ENCODE measurements at regions not wholly inside any gene's neighbourhood (a gene's known extent, or its start where the extent isn't known, plus 50 kb on each side); places are given as distances from the start of the nearest gene placed in this dataset.

DNA sequence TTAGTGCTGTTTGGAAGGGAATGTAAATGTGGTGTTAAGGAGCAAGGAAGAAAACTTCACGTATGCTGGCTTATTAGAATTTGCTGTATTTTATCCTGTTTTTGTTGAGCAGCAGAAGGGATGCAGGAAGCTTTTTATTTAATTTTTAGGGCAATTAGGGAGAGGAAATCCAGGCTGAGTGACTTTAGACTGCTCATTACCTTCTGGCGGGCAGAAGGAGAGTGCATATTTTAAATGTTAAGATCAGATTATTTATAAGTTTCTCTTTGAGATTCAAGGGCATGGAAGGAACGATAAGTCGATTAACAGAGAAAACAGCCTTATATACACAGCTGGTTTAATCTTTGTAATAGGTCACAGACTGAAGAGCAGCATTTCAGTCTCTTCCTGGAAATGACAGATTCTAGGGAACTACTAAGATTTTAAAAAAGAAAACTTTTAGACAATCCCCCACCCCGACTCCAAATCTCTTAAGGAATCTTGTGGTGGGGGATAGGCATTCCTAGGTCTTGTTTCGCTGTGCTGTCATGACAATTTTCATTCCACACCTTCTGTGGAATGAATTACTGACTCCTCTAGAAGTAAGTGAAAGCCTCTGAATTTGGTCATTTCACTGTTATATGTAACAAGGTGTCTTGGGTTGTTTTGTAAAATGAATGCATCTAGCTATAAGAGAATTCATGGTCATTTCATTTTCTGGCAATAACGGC lies 402.5 kb downstream of the RAPGEF2 start:
- H3K36me3 Mint-ChIP-seq (ENCODE audit: low read depth, unreplicated experiment) = no peaks in the 10 kb centered on the region
- Histone ChIP-seq H4K20me1 (ENCODE audit: insufficient read depth, low read length) (no peaks in the 10 kb centered on the region), H3K9me3 (ENCODE audit: insufficient read depth, low read depth, low read length) (no peaks in the 10 kb centered on the region), H3K4me3 (ENCODE audit: insufficient read depth, low read depth, low read length) (peak overlapping the region; percentile 24), H3K79me2 (ENCODE audit: insufficient read depth, low read length) (no peaks in the 10 kb centered on the region), H3K27me3 (ENCODE audit: insufficient read depth, low read length) (no peaks in the 10 kb centered on the region), H3K4me1 (ENCODE audit: insufficient read depth, low read length) (peaks cover 27% of the 10 kb centered on the region), H3K36me3 (ENCODE audit: insufficient read depth, low read length) (no peaks in the 10 kb centered on the region), H2AFZ (ENCODE audit: low read depth, low read length) (peak overlapping the region; percentile 27), H3K4me2 (ENCODE audit: low read length) (peak overlapping the region; percentile 80), H3K9ac (ENCODE audit: low read length) (peak overlapping the region; percentile 32), H3K27ac (ENCODE audit: low read depth, low read length) (no peak overlapping the region)
- peak overlapping the region; percentile 84 for H3K27ac Mint-ChIP-seq (ENCODE audit: unreplicated experiment)
- no peak for FAIRE-seq
- no peaks in the 10 kb centered on the region for H3K27me3 Mint-ChIP-seq (ENCODE audit: low read depth, unreplicated experiment)
- TF ChIP-seq EZH2 (IDR thresholded peaks at IDR 0.05; ENCODE audit: insufficient read depth, low read length) = no peak
- TF ChIP-seq, protein P1, sequence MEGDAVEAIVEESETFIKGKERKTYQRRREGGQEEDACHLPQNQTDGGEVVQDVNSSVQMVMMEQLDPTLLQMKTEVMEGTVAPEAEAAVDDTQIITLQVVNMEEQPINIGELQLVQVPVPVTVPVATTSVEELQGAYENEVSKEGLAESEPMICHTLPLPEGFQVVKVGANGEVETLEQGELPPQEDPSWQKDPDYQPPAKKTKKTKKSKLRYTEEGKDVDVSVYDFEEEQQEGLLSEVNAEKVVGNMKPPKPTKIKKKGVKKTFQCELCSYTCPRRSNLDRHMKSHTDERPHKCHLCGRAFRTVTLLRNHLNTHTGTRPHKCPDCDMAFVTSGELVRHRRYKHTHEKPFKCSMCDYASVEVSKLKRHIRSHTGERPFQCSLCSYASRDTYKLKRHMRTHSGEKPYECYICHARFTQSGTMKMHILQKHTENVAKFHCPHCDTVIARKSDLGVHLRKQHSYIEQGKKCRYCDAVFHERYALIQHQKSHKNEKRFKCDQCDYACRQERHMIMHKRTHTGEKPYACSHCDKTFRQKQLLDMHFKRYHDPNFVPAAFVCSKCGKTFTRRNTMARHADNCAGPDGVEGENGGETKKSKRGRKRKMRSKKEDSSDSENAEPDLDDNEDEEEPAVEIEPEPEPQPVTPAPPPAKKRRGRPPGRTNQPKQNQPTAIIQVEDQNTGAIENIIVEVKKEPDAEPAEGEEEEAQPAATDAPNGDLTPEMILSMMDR (IDR thresholded peaks at IDR 0.05; ENCODE audit: insufficient read depth, low read depth, low read length) = no peak
- peaks cover 23% of the 10 kb centered on the region for H3K4me1 Mint-ChIP-seq (ENCODE audit: low read depth, unreplicated experiment)
- H3K4me3 Mint-ChIP-seq (ENCODE audit: unreplicated experiment) = peak overlapping the region; percentile 21
- no peaks in the 10 kb centered on the region for H3K9me3 Mint-ChIP-seq (ENCODE audit: unreplicated experiment)
- DNase-seq (ENCODE audit: low read depth) = peak; percentile 61

DNA sequence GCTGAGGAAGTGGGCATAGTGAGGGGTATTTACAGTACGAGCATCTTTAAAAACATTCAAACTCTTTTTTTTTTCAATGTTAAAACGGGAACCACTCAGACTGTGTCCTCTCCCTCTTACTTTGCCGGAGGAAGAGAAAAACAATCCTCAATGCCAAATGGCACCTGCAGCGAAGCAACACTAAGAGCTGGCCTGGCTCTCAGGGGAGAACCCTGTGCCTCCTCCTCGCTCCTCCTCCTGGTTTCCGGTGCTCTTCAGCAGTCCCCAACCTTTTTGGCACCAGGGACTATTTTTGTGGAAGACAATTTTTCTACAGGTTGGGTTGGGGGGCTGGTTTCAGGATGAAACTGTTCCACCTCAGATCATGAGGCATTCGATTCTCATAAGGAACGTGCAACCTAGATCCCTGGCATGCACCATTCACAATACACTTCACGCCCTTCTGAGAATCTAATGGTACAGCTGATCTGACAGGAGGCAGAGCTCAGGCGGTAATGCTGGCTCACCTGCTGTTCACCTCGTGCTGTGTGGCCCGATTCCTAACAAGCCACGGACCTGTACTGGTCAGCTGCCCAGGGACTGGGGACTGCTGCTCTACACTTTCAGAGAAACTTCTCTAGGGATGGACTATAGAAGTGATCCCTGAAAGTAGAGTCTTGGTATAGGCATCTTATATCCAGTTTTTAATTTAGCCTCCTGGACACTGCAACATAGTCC lies 404.1 kb downstream of the RAPGEF2 start:
- no peak overlapping the region for H3K4me3 ChIP-seq (ENCODE audit: insufficient read depth, low read depth, low read length)
- H3K4me3 Mint-ChIP-seq (ENCODE audit: unreplicated experiment) = no peak overlapping the region
- no peaks in the 10 kb centered on the region for H3K79me2 ChIP-seq (ENCODE audit: insufficient read depth, low read length)
- no peaks in the 10 kb centered on the region for H4K20me1 ChIP-seq (ENCODE audit: insufficient read depth, low read length)
- no peaks in the 10 kb centered on the region for H3K9me3 ChIP-seq (ENCODE audit: insufficient read depth, low read depth, low read length)
- no peak for DNase-seq (ENCODE audit: low read depth)
- FAIRE-seq = no peak
- H3K4me1 ChIP-seq (ENCODE audit: insufficient read depth, low read length) = peaks cover 27% of the 10 kb centered on the region
- no peaks in the 10 kb centered on the region for H3K36me3 Mint-ChIP-seq (ENCODE audit: low read depth, unreplicated experiment)
- no peak overlapping the region for H2AFZ ChIP-seq (ENCODE audit: low read depth, low read length)
- H3K27me3 Mint-ChIP-seq (ENCODE audit: low read depth, unreplicated experiment) = no peaks in the 10 kb centered on the region
- TF ChIP-seq EZH2 (IDR thresholded peaks at IDR 0.05; ENCODE audit: insufficient read depth, low read length) = no peak
- TF ChIP-seq, protein P1 (IDR thresholded peaks at IDR 0.05; ENCODE audit: insufficient read depth, low read depth, low read length) = no peak
- H3K9ac ChIP-seq (ENCODE audit: low read length) = no peak overlapping the region
- H3K27me3 ChIP-seq (ENCODE audit: insufficient read depth, low read length) = no peaks in the 10 kb centered on the region
- H3K4me2 ChIP-seq (ENCODE audit: low read length) = no peak overlapping the region
- no peaks in the 10 kb centered on the region for H3K36me3 ChIP-seq (ENCODE audit: insufficient read depth, low read length)
- no peak overlapping the region for H3K27ac Mint-ChIP-seq (ENCODE audit: unreplicated experiment)
- H3K4me1 Mint-ChIP-seq (ENCODE audit: low read depth, unreplicated experiment) = peaks cover 23% of the 10 kb centered on the region
- H3K9me3 Mint-ChIP-seq (ENCODE audit: unreplicated experiment) = no peaks in the 10 kb centered on the region
- no peak overlapping the region for H3K27ac ChIP-seq (ENCODE audit: low read depth, low read length)
